WI38 (cell line): ENCODE measurements at regions not wholly inside any gene's neighbourhood (a gene's known extent, or its start where the extent isn't known, plus 50 kb on each side); places are given as distances from the start of the nearest gene placed in this dataset.
"Not testable (repeated sequence)": the region's sequence is repeated elsewhere in the genome, so short reads cannot be mapped to it uniquely, and the experiment has no call there.

Source experiments
- H3K4me3 ChIP-seq: 2 replicates; pipeline ENCODE4 v1.5.1; 2011; ENCODE audit warnings: low read depth, mild to moderate bottlenecking, control low read depth, low read length
- TF ChIP-seq, protein P1 (sequence below): IDR thresholded peaks from 2 replicates; pipeline ENCODE4 v1.5.1; 2012; ENCODE audit warnings: low read depth, mild to moderate bottlenecking, control low read depth, low read length

DNA sequence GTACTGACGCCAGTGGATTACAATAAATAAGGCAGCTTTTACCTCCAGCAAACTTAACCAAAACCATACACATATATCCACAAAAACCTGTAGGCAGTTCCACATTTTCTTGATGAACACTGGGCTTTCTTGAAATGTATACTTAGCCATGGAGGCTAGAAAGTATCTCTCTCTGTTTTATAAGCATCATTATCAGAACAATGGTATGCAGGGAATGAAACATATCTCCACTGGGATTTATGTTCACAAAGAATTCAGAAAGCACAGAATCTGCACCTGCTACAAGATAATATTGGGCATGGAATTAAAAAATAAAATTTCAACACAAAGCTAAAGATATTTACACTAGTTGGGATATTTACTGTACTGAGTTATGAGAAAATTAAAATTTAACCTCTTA is 126.1 kb upstream of the RASA1 start:
- TF ChIP-seq, protein P1, sequence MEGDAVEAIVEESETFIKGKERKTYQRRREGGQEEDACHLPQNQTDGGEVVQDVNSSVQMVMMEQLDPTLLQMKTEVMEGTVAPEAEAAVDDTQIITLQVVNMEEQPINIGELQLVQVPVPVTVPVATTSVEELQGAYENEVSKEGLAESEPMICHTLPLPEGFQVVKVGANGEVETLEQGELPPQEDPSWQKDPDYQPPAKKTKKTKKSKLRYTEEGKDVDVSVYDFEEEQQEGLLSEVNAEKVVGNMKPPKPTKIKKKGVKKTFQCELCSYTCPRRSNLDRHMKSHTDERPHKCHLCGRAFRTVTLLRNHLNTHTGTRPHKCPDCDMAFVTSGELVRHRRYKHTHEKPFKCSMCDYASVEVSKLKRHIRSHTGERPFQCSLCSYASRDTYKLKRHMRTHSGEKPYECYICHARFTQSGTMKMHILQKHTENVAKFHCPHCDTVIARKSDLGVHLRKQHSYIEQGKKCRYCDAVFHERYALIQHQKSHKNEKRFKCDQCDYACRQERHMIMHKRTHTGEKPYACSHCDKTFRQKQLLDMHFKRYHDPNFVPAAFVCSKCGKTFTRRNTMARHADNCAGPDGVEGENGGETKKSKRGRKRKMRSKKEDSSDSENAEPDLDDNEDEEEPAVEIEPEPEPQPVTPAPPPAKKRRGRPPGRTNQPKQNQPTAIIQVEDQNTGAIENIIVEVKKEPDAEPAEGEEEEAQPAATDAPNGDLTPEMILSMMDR, result no peak
- H3K4me3 ChIP-seq, result no peak overlapping the region

DNA sequence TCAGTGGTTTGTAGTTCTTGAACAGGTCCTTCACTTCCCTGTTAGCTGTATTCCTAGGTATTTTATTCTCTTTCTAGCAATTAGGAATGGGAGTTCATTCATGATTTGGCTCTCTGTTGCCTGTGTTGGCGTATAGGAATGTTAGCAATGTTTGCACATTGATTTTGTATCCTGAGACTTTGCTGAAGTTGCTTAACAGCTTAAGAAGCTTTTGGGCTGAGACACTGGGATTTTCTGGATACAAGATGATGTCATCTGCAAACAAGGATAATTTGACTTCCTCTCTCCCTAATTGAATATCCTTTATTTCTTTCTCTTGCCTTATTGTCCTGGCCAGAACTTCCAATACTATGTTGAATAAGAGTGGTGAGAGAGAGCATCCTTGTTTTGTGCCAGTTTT is 121.8 kb upstream of the RASA1 start:
- not testable (repeated sequence) for H3K4me3 ChIP-seq

DNA sequence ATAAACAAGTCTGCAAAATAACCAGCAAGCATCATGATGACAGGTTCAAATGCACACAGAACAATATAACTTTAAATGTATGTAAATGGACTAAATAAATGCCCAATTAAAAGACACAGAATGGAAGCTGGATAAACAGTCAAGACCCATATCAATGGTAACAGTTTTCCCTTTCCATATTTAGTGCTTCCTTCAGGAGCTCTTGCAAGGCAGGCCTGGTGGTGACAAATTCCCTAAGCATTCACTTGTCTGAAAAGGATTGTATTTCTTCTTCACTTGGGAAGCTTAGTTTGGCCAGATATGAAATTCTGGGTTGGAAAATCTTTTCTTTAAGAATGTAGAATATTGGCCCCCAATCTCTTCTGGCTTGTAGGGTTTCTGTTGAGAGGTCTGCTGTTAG is 120.2 kb upstream of the RASA1 start:
- TF ChIP-seq, protein P1, result no peak
- no peak overlapping the region for H3K4me3 ChIP-seq

DNA sequence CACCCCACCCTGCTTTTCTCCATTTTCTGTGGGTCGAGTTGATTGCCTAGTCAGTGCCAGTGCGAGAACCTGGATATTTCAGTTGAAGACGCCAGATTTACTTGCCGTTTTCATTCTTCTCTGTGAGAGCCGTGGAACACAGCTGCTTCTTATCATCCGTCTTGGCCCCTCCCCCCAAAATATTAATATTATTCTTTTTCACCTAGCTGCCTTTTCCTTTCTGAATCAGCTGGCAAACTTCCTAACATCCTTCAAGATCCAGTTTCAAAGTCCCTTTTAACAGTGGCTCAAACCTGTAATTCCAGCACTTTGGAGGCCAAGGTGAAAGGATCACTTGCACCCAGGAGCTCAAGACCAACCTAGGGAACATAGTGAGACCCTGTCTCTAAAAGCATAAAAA is 117.1 kb upstream of the RASA1 start:
- no peak overlapping the region for H3K4me3 ChIP-seq
- TF ChIP-seq, protein P1, result no peak

DNA sequence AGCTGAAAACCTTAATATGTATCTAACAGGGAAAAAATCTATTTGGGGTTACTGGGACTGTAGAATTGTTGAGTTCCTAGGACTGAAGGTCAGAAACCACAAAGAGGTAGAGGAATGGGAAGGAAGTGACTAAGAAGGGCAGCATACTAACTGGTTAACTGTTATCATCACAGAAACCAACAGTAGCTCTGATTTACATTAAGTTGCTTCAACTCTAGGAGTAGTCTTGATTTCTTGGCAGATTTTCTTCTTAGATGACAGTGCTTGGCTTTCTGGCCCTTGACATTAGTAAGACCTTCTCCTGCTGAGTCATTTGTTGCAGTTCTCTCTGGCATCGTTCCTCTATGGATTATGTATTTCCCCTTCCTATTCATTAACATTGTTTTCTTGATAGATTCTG is 116.1 kb upstream of the RASA1 start:
- TF ChIP-seq, protein P1, result no peak
- no peak overlapping the region for H3K4me3 ChIP-seq

DNA sequence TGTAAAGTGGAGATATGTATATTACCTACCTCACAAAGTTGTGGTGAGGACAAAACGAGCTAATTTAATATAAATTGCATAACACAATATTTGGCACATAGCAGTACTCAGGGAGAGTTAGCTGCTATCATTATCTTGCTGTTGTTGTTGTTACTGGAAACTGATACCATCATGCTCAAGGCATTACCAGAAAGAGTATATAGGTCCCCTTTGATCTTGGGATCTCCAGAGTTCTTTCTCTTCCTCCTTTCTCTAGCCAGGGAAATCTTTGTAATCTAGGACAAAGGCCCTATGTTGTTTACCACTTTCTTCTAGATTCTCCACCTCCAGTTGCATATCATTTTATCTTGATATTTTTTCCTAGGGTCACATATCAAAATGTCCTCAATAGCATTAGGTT is 114.8 kb upstream of the RASA1 start:
- TF ChIP-seq, protein P1, result no peak
- H3K4me3 ChIP-seq, result no peak overlapping the region

DNA sequence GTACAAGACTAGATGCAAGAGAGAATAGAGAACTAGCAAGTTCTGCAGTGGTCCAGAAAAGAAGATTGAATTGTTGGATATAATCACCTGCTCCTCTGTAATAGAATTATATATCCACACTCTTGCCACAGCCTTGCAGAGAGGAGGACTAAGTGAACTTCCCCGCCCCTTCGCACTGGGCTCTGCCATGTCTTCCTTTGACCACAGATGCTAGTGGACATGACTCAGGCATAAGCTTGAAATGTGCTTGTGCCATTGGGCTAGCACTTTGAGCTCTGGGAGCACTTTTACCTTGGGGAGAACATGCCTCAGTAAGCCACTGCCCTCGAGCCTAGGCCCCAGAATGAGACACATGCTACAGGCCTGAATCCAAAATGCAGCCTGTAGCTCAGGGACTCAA is 113.5 kb upstream of the RASA1 start:
- no peak overlapping the region for H3K4me3 ChIP-seq
- TF ChIP-seq, protein P1, result no peak

DNA sequence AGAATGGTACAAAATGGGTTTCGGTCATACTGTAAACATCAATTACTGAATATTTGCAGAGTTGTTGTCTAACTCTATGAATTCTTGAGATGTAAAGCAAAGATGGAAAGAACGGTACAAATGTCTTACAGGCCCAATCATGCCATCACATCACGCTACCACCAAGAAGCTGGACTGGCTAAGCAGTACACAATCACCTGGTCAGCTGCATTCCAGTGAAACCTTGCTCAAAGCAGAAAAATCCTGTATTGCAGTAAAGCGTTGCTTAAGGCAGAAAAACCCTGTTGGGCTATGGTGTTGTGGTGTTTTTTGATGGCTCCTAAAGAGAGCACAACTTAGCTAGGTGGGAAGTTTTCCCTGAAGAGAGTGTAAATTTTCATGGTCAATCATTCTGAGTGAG is 112.6 kb upstream of the RASA1 start:
- TF ChIP-seq, protein P1, result no peak
- H3K4me3 ChIP-seq, result no peak overlapping the region
